NCI-H2107 (cell line): ENCODE measurements at regions not wholly inside any gene's neighbourhood (a gene's known extent, or its start where the extent isn't known, plus 50 kb on each side); places are given as distances from the start of the nearest gene placed in this dataset.
"Not testable (repeated sequence)": the region's sequence is repeated elsewhere in the genome, so short reads cannot be mapped to it uniquely, and the experiment has no call there.

Experiments used
- DNase-seq: peaks from one replicate; lab custom pipeline; 2025; lab: John Stamatoyannopoulos, UW

DNA sequence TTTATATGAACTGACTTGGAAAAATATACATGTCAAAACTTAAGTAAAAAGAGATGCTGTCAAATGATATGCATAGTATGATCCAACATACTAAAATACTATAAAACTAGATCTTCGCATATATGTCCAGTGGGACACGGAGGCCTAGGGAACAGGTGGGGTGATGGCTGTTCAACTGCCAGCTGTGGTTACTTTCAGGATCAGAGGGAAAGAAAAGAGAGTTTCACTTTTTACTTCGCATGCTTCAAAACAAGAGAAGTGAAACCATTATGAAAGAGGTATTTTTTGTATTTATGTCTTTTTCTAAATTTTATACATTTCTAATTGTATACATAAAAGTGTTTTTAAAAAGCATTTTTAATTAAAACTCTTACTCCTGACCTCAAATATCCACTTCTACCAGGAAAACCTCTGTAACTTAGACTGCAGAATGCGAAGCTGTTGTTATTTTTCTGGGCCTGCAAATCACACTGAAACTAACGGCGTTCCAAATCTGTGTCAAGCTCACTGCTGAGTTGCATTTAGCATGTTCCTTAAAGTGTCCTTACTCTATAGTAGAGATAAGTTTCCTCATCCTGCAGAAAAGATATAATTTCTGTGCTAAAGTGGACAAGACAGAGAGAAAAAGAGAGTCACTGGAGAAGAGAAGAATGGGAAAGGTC lies 97.8 kb upstream of the SLC35G4 start:
- DNase-seq = no peak

DNA sequence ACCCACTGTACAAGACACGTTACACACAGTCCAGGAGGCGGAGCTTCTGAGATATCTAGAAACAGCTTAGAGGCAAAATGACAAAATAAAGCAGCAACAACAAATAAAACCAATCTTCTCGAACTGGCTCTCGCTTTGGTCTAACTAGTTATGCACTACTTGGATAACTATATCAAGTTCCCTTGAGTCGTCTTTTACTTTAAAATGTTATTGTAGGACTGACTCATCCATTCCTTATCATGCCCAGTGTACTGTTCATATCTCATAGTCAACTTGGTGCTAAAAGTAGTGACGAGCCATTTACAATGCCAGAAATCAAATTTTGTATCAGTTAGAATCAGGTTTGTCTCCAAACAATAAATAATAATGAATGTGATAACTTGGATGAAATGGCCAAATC lies 102.5 kb upstream of the SLC35G4 start:
- DNase-seq = no peak

DNA sequence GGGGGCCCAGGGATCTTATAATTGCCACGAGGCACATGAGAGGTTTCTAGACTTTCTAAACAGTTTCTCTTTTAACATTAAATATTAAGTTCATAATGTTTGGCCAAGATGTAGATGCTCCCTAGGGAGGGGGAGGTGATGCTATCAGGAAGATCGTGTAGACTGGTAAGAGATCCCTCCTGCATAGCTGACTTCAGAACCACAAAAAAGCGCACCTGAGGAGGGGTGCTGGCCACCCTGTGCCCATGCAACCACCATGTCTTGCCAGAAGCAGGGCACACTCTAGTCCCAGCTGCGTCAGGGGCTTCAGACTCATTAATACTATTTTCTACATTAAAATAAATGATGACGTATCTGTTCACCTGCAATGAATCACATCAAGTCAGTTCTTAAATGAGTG lies 103.4 kb upstream of the SLC35G4 start:
- DNase-seq = no peak

DNA sequence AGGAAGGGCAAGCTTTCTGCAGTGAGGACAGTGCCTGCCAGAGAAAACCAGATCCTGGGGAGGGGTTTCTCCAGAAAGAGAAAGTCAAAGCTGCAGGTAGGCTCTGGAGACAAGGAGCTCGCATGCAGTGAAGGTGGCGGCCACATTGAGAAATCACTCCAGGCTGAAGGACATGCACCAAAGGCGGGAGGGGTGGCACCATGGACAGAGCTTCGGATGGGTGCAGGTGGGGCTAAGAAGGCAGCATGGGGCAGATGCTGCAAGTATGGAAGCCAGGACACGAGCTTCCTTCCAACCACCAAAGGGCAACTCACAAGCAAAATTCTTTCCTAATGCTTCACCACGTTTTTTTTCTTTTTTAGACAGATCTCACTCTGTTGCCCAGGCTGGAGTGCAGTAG lies 104.4 kb upstream of the SLC35G4 start:
- DNase-seq = no peak

GRCh38 chr18:11502368-11502767 lies 107.0 kb upstream of the SLC35G4 start:
- no peak for DNase-seq

- DNase-seq = no peak
Observed at GRCh38 chr18:11501352-11501751, 108.0 kb upstream of the SLC35G4 start.

- no peak for DNase-seq
Observed at GRCh38 chr18:11500153-11501122, 109.0 kb upstream of the SLC35G4 start.

DNA sequence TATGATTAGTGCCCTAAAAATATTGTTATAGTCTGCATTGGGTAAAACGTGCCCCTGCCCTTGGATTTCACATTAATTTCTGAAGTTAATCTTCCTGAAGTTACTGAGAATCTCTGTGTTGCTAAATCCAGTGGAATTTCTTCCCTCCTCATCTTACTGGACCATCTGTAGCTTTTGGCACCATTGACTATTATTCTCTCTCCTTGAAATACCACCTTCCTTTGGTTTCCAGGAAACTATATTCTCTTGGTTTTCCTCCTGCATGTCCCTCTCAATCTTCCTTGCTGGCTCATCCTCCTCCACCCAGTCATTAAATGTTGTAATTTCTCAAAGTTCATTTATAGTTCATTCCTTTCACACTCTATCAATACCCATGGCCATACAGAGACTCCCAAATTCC lies 110.6 kb upstream of the SLC35G4 start:
- DNase-seq = no peak

DNA sequence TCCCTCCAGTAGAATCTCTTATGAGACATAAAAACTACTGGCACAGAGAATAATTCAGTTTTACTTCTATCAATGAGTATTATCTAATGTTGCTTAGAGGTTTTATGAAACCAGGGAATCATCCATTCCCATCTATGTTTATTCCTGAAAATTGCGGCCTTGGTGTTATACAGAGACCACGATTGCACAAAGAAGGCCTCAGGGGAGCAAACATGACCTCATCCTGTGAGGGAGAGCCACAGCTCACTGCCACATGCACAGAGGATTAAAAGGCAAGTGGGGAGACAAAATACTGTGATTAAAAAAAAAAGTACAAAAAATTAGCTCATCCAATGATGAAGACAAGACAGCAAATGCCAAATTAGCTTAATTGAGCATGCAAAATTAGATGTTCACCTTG lies 111.8 kb upstream of the SLC35G4 start:
- no peak for DNase-seq

DNA sequence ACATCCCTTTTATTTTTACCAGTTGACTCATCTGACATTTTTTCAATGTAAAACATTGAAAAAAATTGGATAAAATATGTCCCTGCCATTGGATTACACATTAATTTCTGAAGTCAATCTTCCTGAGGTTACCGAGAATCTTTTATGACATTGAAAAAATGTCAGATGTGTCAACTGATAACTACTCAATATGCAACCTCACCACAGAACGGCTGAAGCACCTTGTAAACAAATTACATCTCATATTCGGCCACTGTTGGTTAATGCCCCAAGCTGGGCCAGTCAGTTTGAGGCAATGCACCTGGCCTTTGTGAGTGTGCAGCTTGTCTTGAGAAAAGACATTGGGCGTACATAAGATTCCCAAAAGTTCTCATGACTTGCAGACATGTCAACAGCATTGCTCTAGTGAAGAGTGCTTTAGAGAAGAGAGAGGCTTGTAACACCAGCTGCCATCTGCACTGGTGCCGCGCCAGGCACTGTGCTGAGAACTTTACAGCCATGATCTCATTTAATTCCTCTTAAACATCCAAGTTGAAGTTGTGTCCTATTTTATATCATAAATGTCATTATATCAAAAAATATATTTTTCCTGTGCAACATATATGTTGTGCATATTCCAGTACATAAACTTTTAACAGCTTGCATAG lies 112.7 kb upstream of the SLC35G4 start:
- no peak for DNase-seq

- DNase-seq = no peak
Observed at GRCh38 chr18:11495441-11495840, 114.0 kb upstream of the SLC35G4 start.

DNA sequence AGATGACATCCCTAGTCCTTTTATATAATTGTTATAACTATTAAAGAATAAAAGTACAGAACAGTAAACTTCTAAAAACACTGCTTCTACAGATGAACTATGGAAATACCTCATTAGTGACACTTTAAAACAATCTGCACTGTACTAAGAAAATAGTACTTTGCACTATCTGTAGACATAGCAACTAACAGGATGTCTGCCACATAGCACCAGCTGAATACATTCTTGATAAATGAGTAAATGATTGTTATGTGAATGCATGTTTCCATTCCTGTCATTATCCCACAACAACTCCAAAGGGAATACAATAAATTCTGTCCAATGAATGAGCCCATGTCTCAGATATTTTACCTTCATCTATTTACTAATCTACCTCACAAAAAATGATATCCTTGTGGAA lies 115.3 kb upstream of the SLC35G4 start:
- no peak for DNase-seq

- no peak for DNase-seq
Observed at GRCh38 chr18:11489266-11489899, 120.0 kb upstream of the SLC35G4 start.

DNA sequence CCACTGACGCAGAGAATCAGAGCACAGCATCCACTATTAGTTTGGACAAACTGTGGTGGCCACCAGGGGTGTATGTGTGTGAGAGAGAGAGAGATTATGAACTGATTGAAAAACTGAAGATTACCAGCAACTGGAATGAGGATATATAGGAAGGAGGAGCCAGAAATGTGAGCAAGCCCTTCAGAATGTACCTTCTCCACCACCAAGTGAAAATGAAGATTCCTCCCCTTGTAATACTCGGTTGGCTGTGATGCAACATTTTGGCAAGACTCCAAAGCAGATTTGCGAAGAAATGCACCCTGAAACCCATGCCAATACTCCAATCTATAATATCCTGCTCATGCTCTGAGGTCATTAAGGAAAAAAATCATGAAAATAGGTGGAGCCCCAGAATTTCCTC lies 121.2 kb upstream of the SLC35G4 start:
- no peak for DNase-seq

DNA sequence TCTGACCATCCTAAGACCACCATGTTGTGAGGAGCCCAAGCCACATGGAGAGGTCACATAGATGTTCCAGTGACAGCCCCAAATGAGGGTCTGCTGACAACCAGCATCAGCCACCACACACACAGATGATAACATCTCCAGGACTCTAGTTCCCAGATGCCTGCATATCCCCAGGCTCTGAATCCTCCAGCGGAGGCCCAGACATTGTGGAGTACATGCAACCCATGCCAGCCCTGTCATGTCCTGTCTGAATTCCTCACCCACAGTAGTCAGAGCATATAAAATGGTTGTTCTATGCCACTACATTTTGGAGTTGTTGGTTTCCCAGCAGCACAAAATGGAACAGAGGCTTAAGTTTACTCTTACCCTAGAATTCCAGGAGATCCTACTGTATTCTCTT lies 122.0 kb upstream of the SLC35G4 start:
- DNase-seq = no peak

DNA sequence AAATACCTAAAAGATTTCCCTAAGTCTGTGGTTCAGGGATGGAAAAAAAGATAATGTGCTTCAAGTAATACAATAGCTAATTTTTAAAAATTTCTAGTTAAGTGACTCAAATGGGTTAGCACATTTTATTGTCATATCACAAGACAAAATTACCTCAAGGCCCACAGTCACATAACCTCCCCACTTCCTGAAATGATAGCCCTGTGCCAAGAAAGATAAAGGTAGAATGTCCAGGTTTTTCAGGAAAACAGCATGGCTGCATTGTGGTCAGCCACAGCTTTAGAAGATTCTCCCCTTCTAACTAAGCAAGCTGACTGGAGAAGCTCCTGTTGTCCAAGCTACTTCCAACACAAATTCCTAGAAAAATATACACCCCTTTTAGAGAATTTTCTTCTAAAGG lies 127.1 kb upstream of the SLC35G4 start:
- DNase-seq = no peak

GRCh38 chr18:11480692-11481091 lies 128.7 kb upstream of the SLC35G4 start:
- DNase-seq = no peak

- not testable (repeated sequence) for DNase-seq
Observed at GRCh38 chr18:11479031-11479430, 130.4 kb upstream of the SLC35G4 start.

GRCh38 chr18:11470941-11471340 lies 138.5 kb upstream of the SLC35G4 start:
- no peak for DNase-seq

- no peak for DNase-seq
Observed at GRCh38 chr18:11468617-11469016, 140.8 kb upstream of the SLC35G4 start.

DNA sequence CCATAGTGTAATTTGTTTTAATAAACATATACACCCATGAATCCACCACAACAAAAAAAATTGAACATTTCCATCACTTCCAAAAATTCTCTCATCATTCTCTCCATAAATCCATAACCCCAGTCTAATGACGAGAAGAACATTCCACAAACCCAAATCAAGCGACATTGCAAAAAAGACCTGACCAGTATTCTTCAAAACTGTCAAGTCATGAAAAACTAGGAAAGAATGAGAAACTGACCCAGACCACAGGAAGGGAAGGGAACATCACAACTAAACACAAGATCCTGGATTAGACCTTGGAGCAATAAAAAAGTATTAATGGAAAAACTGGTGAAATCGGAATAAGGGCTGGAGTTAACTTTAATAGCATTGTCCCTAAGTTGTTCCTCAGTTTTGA lies 141.3 kb upstream of the SLC35G4 start:
- DNase-seq = no peak

GRCh38 chr18:11467611-11468010 lies 141.8 kb upstream of the SLC35G4 start:
- DNase-seq = no peak
